Progenitor cell of endocrine pancreas (in vitro differentiated cells): ENCODE measurements at regions not wholly inside any gene's neighbourhood (a gene's known extent, or its start where the extent isn't known, plus 50 kb on each side); places are given as distances from the start of the nearest gene placed in this dataset.
A peak's percentile ranks its signal among the peaks of the same experiment; 100 is the strongest.

ENCODE experiments used
- DNase-seq: peaks from one replicate; pipeline ENCODE4 v3.0.0; 2021; ENCODE audit warnings: low spot score; ENCODE audit not compliant: unreplicated experiment
- H3K27ac Mint-ChIP-seq: 2 replicates; pipeline ENCODE4 v1.8.0; 2021; ENCODE audit warnings: mild to moderate bottlenecking, moderate library complexity, mixed read lengths
- H3K27me3 Mint-ChIP-seq: 2 replicates; pipeline ENCODE4 v1.8.0; 2021; ENCODE audit warnings: mixed read lengths
- H3K36me3 Mint-ChIP-seq: 2 replicates; pipeline ENCODE4 v1.8.0; 2022; ENCODE audit warnings: mixed read lengths; ENCODE audit not compliant: insufficient read depth
- H3K4me1 Mint-ChIP-seq: 2 replicates; pipeline ENCODE4 v1.8.0; 2021; ENCODE audit warnings: low read depth, mixed read lengths
- H3K4me3 Mint-ChIP-seq: 2 replicates; pipeline ENCODE4 v1.8.0; 2021; ENCODE audit warnings: low read depth, mild to moderate bottlenecking, moderate library complexity, mixed read lengths
- H3K9me3 Mint-ChIP-seq: 2 replicates; pipeline ENCODE4 v1.8.0; 2021; ENCODE audit warnings: low read depth, mixed read lengths
- TF ChIP-seq, protein P1 (sequence below): fragments of 200-600 bp; sonication (generic); IDR thresholded peaks from one replicate; pipeline ENCODE4 v1.5.0; 2021; ENCODE audit warnings: antibody characterized with exemption, mild to moderate bottlenecking; ENCODE audit not compliant: unreplicated experiment

DNA sequence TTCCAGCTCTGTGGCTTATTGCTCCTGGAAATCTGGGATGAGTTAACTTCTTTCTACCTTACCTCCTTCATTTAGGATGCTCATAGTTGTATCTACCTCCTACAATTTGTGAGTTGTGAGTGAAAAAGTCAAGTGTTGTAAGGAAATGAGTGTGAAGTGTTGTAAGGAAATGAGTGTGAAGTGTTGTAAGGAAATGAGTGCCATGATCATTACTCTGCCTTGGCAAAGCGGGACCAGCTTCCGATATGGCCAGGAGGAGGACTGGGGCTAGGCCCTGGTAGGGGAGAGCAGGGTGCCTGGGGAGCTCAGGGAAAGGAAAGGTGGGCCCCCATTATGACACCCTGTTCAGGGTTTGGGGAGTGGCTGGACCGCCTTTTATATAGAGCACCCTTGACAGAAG, 435.2 kb downstream of the FGF9 start:
- Mint-ChIP-seq H3K4me3 (no peak overlapping the region), H3K36me3 (no peaks in the 10 kb centered on the region), H3K9me3 (no peaks in the 10 kb centered on the region), H3K27me3 (no peaks in the 10 kb centered on the region), H3K4me1 (peaks cover 29% of the 10 kb centered on the region), H3K27ac (no peak overlapping the region)
- TF ChIP-seq, protein P1, sequence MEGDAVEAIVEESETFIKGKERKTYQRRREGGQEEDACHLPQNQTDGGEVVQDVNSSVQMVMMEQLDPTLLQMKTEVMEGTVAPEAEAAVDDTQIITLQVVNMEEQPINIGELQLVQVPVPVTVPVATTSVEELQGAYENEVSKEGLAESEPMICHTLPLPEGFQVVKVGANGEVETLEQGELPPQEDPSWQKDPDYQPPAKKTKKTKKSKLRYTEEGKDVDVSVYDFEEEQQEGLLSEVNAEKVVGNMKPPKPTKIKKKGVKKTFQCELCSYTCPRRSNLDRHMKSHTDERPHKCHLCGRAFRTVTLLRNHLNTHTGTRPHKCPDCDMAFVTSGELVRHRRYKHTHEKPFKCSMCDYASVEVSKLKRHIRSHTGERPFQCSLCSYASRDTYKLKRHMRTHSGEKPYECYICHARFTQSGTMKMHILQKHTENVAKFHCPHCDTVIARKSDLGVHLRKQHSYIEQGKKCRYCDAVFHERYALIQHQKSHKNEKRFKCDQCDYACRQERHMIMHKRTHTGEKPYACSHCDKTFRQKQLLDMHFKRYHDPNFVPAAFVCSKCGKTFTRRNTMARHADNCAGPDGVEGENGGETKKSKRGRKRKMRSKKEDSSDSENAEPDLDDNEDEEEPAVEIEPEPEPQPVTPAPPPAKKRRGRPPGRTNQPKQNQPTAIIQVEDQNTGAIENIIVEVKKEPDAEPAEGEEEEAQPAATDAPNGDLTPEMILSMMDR, result no peak
- no peak for DNase-seq

DNA sequence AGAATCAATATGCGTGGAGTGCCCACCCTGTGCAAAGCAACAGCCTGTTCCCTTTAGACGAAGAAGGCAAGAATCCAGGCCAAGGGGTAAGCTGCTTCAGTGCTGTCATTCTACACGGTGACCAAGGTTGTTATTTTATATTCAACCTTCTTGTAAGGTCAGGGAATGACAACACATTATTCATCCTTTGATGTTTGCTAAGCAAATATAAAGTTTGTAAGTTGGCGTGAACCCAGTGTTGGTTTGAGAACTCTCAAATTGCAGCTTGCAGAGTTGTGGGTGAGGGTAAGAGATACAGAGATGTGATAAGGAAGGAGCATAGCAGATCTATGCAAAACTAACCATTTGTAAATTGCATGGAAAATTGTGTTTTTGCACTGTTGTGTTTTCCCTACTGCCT, 436.7 kb downstream of the FGF9 start:
- peaks cover 30% of the 10 kb centered on the region for H3K4me1 Mint-ChIP-seq
- H3K36me3 Mint-ChIP-seq, result peaks cover under 1% of the 10 kb centered on the region
- H3K4me3 Mint-ChIP-seq, result peak overlapping the region; percentile 52
- H3K27me3 Mint-ChIP-seq, result no peaks in the 10 kb centered on the region
- TF ChIP-seq, protein P1, result no peak
- H3K27ac Mint-ChIP-seq, result peak overlapping the region; percentile 0
- DNase-seq, result no peak
- H3K9me3 Mint-ChIP-seq, result no peaks in the 10 kb centered on the region

DNA sequence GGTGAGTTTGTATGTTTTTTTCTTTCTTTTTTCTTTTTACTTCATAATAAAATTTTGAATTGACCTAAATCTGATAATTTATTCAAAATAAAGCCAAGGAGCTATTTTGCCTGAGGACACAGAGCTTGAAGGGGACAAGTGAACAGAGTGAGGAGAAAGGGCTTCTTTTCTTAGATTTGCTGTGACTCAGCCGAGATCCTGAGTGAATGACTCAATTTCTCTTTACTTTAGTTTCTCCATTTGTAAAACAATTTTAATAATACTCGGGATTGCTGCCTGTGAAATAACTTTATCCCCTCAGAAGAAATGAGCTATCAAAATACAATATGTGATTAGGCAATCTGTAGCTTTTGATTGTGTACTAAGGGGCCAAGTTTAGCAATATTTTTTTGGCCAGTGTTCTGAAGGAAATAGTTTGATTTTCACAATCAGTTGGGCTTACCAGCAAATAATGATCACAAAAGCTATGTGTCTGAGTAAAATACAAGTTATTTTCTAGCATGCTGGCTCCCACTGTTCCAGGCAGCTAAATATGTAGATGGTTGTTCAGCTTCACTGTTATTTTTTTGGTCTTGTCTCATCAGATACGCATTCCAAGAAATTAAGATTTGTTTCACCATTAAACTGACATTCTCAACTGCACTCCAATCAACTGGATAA, 437.5 kb downstream of the FGF9 start:
- DNase-seq, result no peak
- Mint-ChIP-seq H3K4me3 (no peak overlapping the region), H3K9me3 (no peaks in the 10 kb centered on the region), H3K27me3 (no peaks in the 10 kb centered on the region), H3K27ac (no peak overlapping the region), H3K4me1 (peaks cover 30% of the 10 kb centered on the region), H3K36me3 (peaks cover 4% of the 10 kb centered on the region)
- TF ChIP-seq, protein P1, result no peak

DNA sequence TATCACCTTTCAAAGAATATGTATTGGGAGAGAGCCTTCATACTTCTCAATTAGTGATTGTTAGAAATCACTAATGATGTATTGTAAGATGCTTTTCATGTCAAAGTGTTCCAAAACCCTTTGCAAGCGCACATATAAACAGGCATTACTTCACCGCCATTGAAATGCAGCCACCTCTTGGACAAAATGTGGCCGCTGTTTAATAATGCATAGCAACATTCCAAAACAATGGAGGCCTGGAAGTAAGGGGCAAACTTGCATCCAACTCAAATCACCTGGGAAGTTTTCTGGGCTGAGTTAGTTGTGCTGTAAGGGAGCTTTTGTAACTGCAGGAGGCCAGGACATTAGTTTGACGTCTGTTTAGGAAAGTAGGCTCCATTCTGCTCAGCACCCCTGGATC, 438.1 kb downstream of the FGF9 start:
- TF ChIP-seq, protein P1, result no peak
- Mint-ChIP-seq H3K9me3 (no peaks in the 10 kb centered on the region), H3K4me1 (peaks cover 30% of the 10 kb centered on the region), H3K27me3 (no peaks in the 10 kb centered on the region), H3K36me3 (peaks cover 6% of the 10 kb centered on the region), H3K4me3 (no peak overlapping the region), H3K27ac (no peak overlapping the region)
- DNase-seq, result no peak

DNA sequence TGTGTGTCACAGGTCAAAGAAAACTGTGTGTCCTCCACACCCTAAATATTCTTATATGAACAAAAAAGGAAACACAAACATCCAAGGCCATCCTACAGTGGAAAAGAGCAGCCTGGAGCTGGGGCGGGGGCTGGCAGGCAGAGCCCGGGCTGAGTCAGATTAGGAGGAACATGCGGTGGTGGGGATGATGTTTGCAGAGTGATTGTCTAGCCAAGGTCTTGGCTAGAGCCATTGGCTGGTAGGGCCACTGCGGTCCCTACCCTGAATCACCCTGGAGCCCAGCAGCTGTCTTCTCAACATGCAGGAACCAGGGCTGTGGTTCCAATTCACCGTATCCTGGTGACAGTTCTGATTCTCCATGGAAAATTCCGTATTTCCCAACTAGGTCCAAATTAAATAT, 439.5 kb downstream of the FGF9 start:
- no peak overlapping the region for H3K4me3 Mint-ChIP-seq
- H3K4me1 Mint-ChIP-seq, result peaks cover 33% of the 10 kb centered on the region
- no peaks in the 10 kb centered on the region for H3K27me3 Mint-ChIP-seq
- TF ChIP-seq, protein P1, result no peak
- H3K36me3 Mint-ChIP-seq, result peaks cover 6% of the 10 kb centered on the region
- no peaks in the 10 kb centered on the region for H3K9me3 Mint-ChIP-seq
- no peak for DNase-seq
- no peak overlapping the region for H3K27ac Mint-ChIP-seq
